Natural killer cell treated with Interleukin-12 subunit alpha and Interleukin-12 subunit beta and Interleukin-15 and Interleukin-18, amount 100 ng/mL, for 72 hours (primary cell): ENCODE measurements at regions not wholly inside any gene's neighbourhood (a gene's known extent, or its start where the extent isn't known, plus 50 kb on each side); places are given as distances from the start of the nearest gene placed in this dataset.

Source experiments
- ATAC-seq, 2 donors: fragments of 150-1000 bp; cut with Tn5 transposase in 1 of 2; sonication (Bioruptor Pico), chemical (Tn5 transposase) in 1 of 2; 2 replicates each; pipeline ENCODE4 v1.10.0; 2021
- DNase-seq: peaks from one replicate; pipeline ENCODE4 v3.0.0; 2022; ENCODE audit warnings: low spot score
- H3K27ac Mint-ChIP-seq, 2 donors: 1 replicate in 1 of 2; 2 replicates in 1 of 2; pipeline ENCODE4 v1.8.0; 2022; ENCODE audit warnings: mixed read lengths in 2 of 2, mild to moderate bottlenecking in 1 of 2, moderate library complexity in 1 of 2
- H3K27me3 Mint-ChIP-seq, 2 donors: 1 replicate in 1 of 2; 2 replicates in 1 of 2; pipeline ENCODE4 v1.8.0; 2022; ENCODE audit warnings: mixed read lengths in 2 of 2
- H3K36me3 Mint-ChIP-seq: one replicate; pipeline ENCODE4 v1.8.0; 2022; ENCODE audit warnings: mixed read lengths
- H3K4me1 Mint-ChIP-seq, 2 donors: 1 replicate in 1 of 2; 2 replicates in 1 of 2; pipeline ENCODE4 v1.8.0; 2022; ENCODE audit warnings: low read depth in 2 of 2, mixed read lengths in 2 of 2, mild to moderate bottlenecking in 1 of 2
- H3K4me3 Mint-ChIP-seq: one replicate; pipeline ENCODE4 v1.8.0; 2022; ENCODE audit warnings: mixed read lengths
- H3K9me3 Mint-ChIP-seq: 2 replicates; pipeline ENCODE4 v1.8.0; 2022; ENCODE audit warnings: mixed read lengths

- Mint-ChIP-seq H3K36me3 (no peaks in the 10 kb centered on the region), H3K9me3 (no peaks in the 10 kb centered on the region), H3K27ac (no peak overlapping the region), H3K27me3 (no peaks in the 10 kb centered on the region), H3K4me3 (no peak overlapping the region), H3K4me1 (peaks cover 5 to 11% of the 10 kb centered on the region in 2 donors)
- DNase-seq (no peak), ATAC-seq (no peak)
Observed at GRCh38 chr2:147485210-147485851, 359.5 kb upstream of the ACVR2A start.

DNA sequence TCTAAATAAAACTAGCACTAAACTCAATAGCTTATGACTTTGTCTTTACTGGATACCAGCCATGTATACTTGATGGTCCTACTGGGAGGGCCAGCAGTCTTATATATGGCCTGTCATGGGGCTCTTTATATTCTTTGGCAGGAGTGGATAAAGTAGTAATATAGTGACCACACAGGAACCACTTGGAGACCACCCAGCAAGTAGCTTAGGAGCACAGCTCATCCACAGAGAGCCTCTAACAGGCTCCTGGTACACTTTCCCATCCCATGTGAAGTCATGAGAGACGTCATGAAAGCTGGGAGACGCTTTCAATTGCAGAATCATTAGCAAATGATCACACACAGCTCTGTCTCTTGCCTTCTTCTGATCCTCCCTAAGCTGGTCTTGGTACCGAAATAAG, 360.9 kb upstream of the ACVR2A start:
- no peak overlapping the region for H3K4me3 Mint-ChIP-seq

GRCh38 chr2:147482916-147483669, 361.7 kb upstream of the ACVR2A start:
- ATAC-seq (no peak), DNase-seq (no peak)
- Mint-ChIP-seq H3K4me1 (peaks cover 0 to 7% of the 10 kb centered on the region in 2 donors), H3K4me3 (no peak overlapping the region), H3K27ac (no peak overlapping the region), H3K36me3 (no peaks in the 10 kb centered on the region), H3K27me3 (no peaks in the 10 kb centered on the region), H3K9me3 (no peaks in the 10 kb centered on the region)

More for the DNA sequence above, 360.9 kb upstream of the ACVR2A start:
- Mint-ChIP-seq H3K4me1 (peaks cover 0 to 7% of the 10 kb centered on the region in 2 donors), H3K9me3 (no peaks in the 10 kb centered on the region), H3K27me3 (no peaks in the 10 kb centered on the region), H3K27ac (no peak overlapping the region), H3K36me3 (no peaks in the 10 kb centered on the region)
- ATAC-seq = no peak
- DNase-seq = no peak

DNA sequence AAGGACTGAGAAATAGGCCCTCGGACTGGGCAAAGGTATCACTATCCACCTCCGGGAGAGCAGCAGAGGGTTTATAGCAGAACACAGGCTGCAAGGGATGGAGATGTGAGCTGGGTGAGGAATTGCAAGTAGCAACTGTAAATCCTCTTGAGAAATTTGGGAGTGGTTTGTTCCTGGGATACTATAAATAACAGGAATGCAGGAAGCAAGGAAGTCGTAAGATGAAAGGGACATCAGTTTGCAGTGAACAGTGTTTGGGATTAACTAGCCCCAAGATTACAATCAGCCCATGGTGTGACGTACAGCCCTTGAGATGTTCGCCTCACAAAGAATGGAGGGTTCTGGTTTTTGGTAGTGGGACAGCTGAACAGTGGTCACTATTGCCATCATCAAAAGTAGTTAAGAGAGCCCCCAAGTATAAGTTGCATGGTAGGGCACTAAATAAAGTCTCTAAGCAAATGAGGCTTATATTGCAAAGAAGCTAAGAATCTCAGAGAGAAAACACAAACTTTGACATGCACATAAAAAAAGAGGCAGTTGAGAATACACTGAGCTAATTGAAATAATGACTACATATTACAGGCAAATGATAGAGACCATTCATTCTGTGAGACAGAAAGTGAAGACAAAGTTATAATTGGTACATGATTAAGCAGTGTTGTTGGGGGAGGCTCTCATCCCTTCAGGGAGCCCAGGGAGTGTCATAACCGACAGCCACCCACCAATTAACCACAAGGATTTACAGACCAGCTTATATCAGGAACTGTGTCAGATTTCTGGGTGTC, 362.5 kb upstream of the ACVR2A start:
- no peak overlapping the region for H3K4me3 Mint-ChIP-seq
- no peaks in the 10 kb centered on the region for H3K27me3 Mint-ChIP-seq
- H3K9me3 Mint-ChIP-seq = no peaks in the 10 kb centered on the region
- H3K4me1 Mint-ChIP-seq = peaks cover 0 to 7% of the 10 kb centered on the region in 2 donors
- no peak for ATAC-seq
- H3K36me3 Mint-ChIP-seq = no peaks in the 10 kb centered on the region
- no peak for DNase-seq
- no peak overlapping the region for H3K27ac Mint-ChIP-seq

DNA sequence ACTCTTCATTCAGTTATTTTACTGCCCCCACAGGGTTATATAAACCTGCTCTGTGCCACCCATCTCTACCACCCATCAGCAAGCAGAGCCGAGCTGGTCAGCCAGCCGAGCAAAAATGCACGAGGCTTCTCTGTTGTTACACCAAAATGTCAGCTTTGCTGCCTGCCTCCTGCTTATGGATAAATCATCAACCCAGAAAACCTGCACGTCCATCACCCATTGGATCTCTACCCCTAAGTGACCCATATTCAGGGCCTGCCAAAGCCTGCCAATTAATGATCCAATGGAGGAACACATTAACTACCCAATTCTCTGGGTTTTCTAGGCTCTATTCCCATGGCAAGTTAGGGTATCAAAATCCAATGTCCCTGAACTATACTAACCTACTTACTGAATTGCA, 365.5 kb upstream of the ACVR2A start:
- no peaks in the 10 kb centered on the region for H3K9me3 Mint-ChIP-seq
- DNase-seq (no peak), ATAC-seq (no peak)
- H3K4me1 Mint-ChIP-seq = peaks cover 0 to 7% of the 10 kb centered on the region in 2 donors
- H3K4me3 Mint-ChIP-seq = no peak overlapping the region
- H3K27me3 Mint-ChIP-seq = no peaks in the 10 kb centered on the region
- H3K27ac Mint-ChIP-seq = no peak overlapping the region
- no peaks in the 10 kb centered on the region for H3K36me3 Mint-ChIP-seq

- no peak overlapping the region for H3K4me3 Mint-ChIP-seq
- no peak overlapping the region for H3K27ac Mint-ChIP-seq
- H3K9me3 Mint-ChIP-seq = no peaks in the 10 kb centered on the region
- DNase-seq (no peak), ATAC-seq (no peak)
- H3K27me3 Mint-ChIP-seq = no peaks in the 10 kb centered on the region
- H3K36me3 Mint-ChIP-seq = no peaks in the 10 kb centered on the region
- no peaks in the 10 kb centered on the region for H3K4me1 Mint-ChIP-seq
Observed at GRCh38 chr2:147473075-147473474, 371.8 kb upstream of the ACVR2A start.

DNA sequence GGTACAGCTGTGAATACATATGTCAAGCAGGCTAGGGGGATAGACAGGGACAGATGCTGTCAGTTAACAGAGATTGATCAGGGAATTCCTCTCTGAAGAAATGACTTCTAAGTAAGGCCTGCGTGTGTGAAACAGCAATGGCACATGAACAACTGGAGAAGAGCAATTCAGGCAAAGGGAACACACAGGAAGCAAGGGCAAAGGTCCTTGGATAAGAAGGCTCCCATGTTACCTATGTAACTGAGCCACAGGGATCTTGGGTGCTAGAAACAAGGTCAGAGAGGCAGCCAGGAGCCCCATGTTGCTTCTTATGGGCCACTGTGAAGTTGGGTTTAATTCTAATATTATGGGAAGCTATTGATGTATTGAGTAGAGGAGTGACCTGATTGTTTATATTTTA, 373.7 kb upstream of the ACVR2A start:
- Mint-ChIP-seq H3K4me1 (peaks cover 0 to 3% of the 10 kb centered on the region in 2 donors), H3K27me3 (no peaks in the 10 kb centered on the region), H3K9me3 (no peaks in the 10 kb centered on the region), H3K4me3 (no peak overlapping the region), H3K36me3 (no peaks in the 10 kb centered on the region), H3K27ac (no peak overlapping the region)
- ATAC-seq (no peak), DNase-seq (no peak)

DNA sequence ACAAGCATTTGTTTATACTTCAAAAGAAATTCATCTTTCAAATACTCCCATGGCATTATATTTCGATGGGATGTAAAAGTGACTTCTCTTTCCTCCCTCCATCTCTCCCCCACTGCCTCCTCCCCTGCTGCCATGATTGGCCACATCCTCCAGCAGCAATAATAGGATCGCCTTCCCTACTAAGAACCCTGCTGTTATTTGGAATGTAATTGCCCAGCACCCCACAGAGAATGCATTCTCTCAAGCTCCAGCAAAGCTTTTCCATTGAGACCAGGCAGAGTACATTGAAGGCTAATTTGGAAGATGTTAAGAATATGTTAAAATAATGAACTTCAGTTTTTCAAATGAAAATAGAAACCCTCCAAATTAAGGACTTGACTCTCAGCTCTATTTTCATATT, 375.4 kb upstream of the ACVR2A start:
- H3K4me1 Mint-ChIP-seq = peaks cover 0 to 3% of the 10 kb centered on the region in 2 donors

DNA sequence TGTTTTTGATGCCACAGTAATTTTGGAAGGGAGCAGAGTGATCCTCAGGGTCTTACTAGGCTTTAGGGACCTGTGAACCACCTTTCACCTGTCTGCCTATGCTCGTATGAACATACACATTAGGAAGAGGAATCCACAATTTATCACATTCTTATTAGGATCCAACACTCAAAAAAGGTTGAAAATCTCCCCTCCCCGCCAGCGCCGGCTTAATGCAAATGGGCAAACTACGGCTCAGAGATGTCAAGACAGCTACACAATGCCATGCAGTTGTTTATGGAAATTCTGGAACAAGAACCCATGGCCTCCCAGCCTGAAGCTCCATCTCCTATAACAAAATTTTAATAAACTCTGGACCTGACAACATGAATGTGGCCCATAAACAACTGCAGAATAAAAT, 375.9 kb upstream of the ACVR2A start:
- ATAC-seq (no peak), DNase-seq (no peak)
- H3K36me3 Mint-ChIP-seq = no peaks in the 10 kb centered on the region
- H3K4me1 Mint-ChIP-seq = peaks cover 0 to 3% of the 10 kb centered on the region in 2 donors
- no peak overlapping the region for H3K4me3 Mint-ChIP-seq
- H3K27me3 Mint-ChIP-seq = no peaks in the 10 kb centered on the region
- H3K27ac Mint-ChIP-seq = no peak overlapping the region
- no peaks in the 10 kb centered on the region for H3K9me3 Mint-ChIP-seq

More for the DNA sequence above, 375.4 kb upstream of the ACVR2A start:
- Mint-ChIP-seq H3K36me3 (no peaks in the 10 kb centered on the region), H3K4me3 (no peak overlapping the region), H3K9me3 (no peaks in the 10 kb centered on the region), H3K27me3 (no peaks in the 10 kb centered on the region), H3K27ac (no peak overlapping the region)
- no peak for DNase-seq
- ATAC-seq = no peak

- peaks cover 0 to 3% of the 10 kb centered on the region in 2 donors for H3K4me1 Mint-ChIP-seq
- DNase-seq (no peak), ATAC-seq (no peak)
- H3K36me3 Mint-ChIP-seq = no peaks in the 10 kb centered on the region
- no peak overlapping the region for H3K27ac Mint-ChIP-seq
- H3K27me3 Mint-ChIP-seq = no peaks in the 10 kb centered on the region
- no peaks in the 10 kb centered on the region for H3K9me3 Mint-ChIP-seq
- no peak overlapping the region for H3K4me3 Mint-ChIP-seq
Observed at GRCh38 chr2:147468349-147468748, 376.5 kb upstream of the ACVR2A start.

DNA sequence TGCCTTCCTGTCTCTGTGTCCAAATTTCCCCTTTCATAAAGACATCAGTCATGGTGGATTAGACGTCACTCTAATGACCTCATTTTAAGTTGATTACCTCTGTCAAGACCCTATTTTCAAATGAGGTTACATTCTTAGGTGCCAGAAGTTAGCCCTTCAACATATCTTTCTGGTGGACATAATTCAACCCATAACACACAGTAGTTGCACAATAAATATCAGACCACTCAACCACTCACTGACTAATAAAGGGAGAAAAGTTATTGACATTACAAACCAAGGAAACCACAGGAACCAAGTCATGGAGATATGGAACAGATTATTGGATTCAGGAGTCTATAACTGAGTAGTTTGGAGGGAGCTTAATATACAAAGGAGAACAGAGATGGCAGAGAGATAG, 377.4 kb upstream of the ACVR2A start:
- H3K27me3 Mint-ChIP-seq = no peaks in the 10 kb centered on the region
- H3K9me3 Mint-ChIP-seq = no peaks in the 10 kb centered on the region
- H3K36me3 Mint-ChIP-seq = no peaks in the 10 kb centered on the region
- H3K27ac Mint-ChIP-seq = no peak overlapping the region
- no peak overlapping the region for H3K4me3 Mint-ChIP-seq
- no peak for ATAC-seq
- no peak for DNase-seq
- H3K4me1 Mint-ChIP-seq = peaks cover 0 to 3% of the 10 kb centered on the region in 2 donors

- no peak for ATAC-seq
- H3K27ac Mint-ChIP-seq = no peak overlapping the region
Observed at GRCh38 chr2:147464737-147465357, 380.0 kb upstream of the ACVR2A start.

GRCh38 chr2:147463881-147464520, 380.8 kb upstream of the ACVR2A start:
- no peak overlapping the region for H3K27ac Mint-ChIP-seq
- H3K9me3 Mint-ChIP-seq = no peaks in the 10 kb centered on the region
- ATAC-seq (no peak), DNase-seq (no peak)
- no peaks in the 10 kb centered on the region for H3K27me3 Mint-ChIP-seq
- H3K36me3 Mint-ChIP-seq = peaks cover 4% of the 10 kb centered on the region
- no peak overlapping the region for H3K4me3 Mint-ChIP-seq
- H3K4me1 Mint-ChIP-seq = peaks cover 0 to 3% of the 10 kb centered on the region in 2 donors

More at GRCh38 chr2:147464737-147465357, 380.0 kb upstream of the ACVR2A start:
- no peak for DNase-seq
- H3K4me3 Mint-ChIP-seq = no peak overlapping the region
- H3K27me3 Mint-ChIP-seq = no peaks in the 10 kb centered on the region
- peaks cover 0 to 3% of the 10 kb centered on the region in 2 donors for H3K4me1 Mint-ChIP-seq
- peaks cover 4% of the 10 kb centered on the region for H3K36me3 Mint-ChIP-seq
- no peaks in the 10 kb centered on the region for H3K9me3 Mint-ChIP-seq
